Kidney epithelial cell (primary cell): ENCODE measurements at regions not wholly inside any gene's neighbourhood (a gene's known extent, or its start where the extent isn't known, plus 50 kb on each side); places are given as distances from the start of the nearest gene placed in this dataset.
"Not testable (repeated sequence)": the region's sequence is repeated elsewhere in the genome, so short reads cannot be mapped to it uniquely, and the experiment has no call there.

Source experiments
- DNase-seq: peaks from one replicate; pipeline ENCODE4 v3.0.0-alpha.2; 2010; ENCODE audit warnings: low read depth
- H3K27me3 ChIP-seq: 2 replicates; pipeline ENCODE4 v1.6.0; 2011; ENCODE audit warnings: low read length; ENCODE audit not compliant: control insufficient read depth, insufficient read depth
- H3K36me3 ChIP-seq: 2 replicates; pipeline ENCODE4 v1.5.1; 2011; ENCODE audit warnings: low read length; ENCODE audit not compliant: control insufficient read depth, insufficient read depth
- H3K4me3 ChIP-seq: 2 replicates; pipeline ENCODE4 v1.5.1; 2011; ENCODE audit warnings: low read depth, mild to moderate bottlenecking, control low read depth, low read length
- TF ChIP-seq, protein P1 (sequence below): IDR thresholded peaks from 2 replicates; pipeline ENCODE4 v1.5.1; 2011; ENCODE audit warnings: mild to moderate bottlenecking, moderate library complexity, low read length, control low read depth, inconsistent platforms; ENCODE audit not compliant: insufficient read depth, poor library complexity, severe bottlenecking

DNA sequence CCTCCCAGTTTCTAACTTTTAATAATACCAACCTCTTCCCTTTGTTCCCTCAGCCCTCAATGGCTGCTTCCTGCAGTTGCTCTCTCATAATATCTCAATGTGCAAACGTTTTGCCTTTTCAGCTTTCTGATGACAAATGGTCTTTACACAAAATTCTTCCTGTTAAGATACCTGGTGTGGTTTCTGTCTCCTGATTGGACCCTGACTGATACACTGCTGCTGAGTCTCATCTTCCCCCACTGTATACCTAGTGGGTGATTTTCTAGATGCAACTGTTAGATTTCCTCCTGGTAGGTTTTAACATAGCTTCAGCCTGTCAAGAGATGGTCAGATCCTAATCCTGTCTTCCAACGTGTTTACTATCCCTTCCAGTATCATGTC is 147.9 kb upstream of the TOP1 start:
- TF ChIP-seq, protein P1, sequence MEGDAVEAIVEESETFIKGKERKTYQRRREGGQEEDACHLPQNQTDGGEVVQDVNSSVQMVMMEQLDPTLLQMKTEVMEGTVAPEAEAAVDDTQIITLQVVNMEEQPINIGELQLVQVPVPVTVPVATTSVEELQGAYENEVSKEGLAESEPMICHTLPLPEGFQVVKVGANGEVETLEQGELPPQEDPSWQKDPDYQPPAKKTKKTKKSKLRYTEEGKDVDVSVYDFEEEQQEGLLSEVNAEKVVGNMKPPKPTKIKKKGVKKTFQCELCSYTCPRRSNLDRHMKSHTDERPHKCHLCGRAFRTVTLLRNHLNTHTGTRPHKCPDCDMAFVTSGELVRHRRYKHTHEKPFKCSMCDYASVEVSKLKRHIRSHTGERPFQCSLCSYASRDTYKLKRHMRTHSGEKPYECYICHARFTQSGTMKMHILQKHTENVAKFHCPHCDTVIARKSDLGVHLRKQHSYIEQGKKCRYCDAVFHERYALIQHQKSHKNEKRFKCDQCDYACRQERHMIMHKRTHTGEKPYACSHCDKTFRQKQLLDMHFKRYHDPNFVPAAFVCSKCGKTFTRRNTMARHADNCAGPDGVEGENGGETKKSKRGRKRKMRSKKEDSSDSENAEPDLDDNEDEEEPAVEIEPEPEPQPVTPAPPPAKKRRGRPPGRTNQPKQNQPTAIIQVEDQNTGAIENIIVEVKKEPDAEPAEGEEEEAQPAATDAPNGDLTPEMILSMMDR, result no peak
- DNase-seq, result no peak
- H3K4me3 ChIP-seq, result no peak overlapping the region
- H3K36me3 ChIP-seq, result no peaks in the 10 kb centered on the region
- no peaks in the 10 kb centered on the region for H3K27me3 ChIP-seq

GRCh38 chr20:40882152-40882551 is 146.5 kb upstream of the TOP1 start:
- DNase-seq, result no peak
- TF ChIP-seq, protein P1, result no peak
- Histone ChIP-seq H3K36me3 (no peaks in the 10 kb centered on the region), H3K4me3 (no peak overlapping the region), H3K27me3 (no peaks in the 10 kb centered on the region)

DNA sequence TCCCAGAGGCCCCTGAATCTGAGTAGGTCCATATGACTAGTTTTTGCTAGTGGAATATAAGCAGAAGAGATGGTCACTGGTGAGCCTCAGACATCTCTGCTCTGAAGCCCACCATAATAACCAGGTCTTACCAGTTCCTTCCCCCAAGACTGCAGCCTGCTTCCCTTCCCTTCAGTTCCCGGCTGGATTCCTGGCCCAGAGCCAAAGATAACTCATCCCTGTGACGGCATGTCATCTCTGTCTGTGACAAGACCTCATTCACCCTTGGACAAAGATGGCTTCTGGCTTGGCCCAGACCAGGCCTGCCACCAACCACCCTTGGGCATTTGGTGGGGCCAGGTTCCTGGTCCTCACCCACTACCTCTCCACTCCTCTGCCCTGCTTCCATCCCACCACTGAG is 145.5 kb upstream of the TOP1 start:
- Histone ChIP-seq H3K4me3 (no peak overlapping the region), H3K27me3 (no peaks in the 10 kb centered on the region), H3K36me3 (no peaks in the 10 kb centered on the region)
- TF ChIP-seq, protein P1, result no peak
- no peak for DNase-seq

DNA sequence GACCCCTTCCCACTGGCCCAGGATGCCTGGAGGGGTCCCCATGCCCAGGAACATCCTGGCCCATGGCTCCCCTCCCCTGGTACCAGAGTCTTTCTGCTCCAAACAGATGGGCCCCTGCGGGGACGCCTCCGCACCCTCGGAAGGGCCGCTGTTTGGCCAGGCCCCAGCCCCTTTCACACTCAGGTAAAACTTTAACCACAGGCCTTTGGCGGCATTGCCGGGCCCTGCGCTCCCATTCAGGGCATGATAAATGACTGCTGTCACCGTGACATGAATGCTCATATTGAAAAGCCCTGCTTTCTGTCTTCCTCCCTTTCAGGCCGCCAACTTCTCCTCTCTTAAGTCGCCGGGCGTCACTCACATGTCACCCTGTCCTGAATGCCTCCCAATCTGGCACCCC is 141.5 kb upstream of the TOP1 start:
- no peaks in the 10 kb centered on the region for H3K36me3 ChIP-seq
- no peaks in the 10 kb centered on the region for H3K27me3 ChIP-seq
- H3K4me3 ChIP-seq, result no peak overlapping the region
- DNase-seq, result no peak
- TF ChIP-seq, protein P1, result no peak

- not testable (repeated sequence) for DNase-seq, H3K36me3 ChIP-seq, H3K27me3 ChIP-seq, H3K4me3 ChIP-seq
Measured at GRCh38 chr20:40889266-40889665, 139.4 kb upstream of the TOP1 start.

GRCh38 chr20:40890181-40890580 is 138.4 kb upstream of the TOP1 start:
- H3K27me3 ChIP-seq, result no peaks in the 10 kb centered on the region
- DNase-seq, result no peak
- H3K36me3 ChIP-seq, result no peaks in the 10 kb centered on the region
- H3K4me3 ChIP-seq, result no peak overlapping the region
- TF ChIP-seq, protein P1, result no peak

DNA sequence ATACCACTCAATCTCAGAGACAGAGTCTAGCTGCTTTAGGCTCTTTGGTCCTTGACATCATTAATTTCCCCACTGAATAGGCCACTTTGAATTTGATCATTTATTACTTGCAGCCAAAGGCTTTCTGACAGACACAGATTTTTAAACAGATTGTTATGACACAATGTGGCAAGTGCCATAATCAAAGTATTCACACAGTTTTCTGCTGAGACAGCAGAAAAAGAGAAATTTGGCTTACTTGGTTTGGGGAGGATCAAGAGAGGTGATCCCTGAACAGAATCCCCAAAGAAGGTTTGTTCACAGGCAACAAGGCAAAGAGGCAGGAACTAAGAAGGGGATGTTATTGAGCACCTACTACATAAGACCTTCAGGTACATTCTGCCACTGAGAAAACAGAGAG is 138.0 kb upstream of the TOP1 start:
- Histone ChIP-seq H3K27me3 (no peaks in the 10 kb centered on the region), H3K4me3 (no peak overlapping the region), H3K36me3 (no peaks in the 10 kb centered on the region)
- TF ChIP-seq, protein P1, result no peak
- DNase-seq, result no peak
